ENCODE measurements at regions not wholly inside any gene's neighbourhood (a gene's known extent, or its start where the extent isn't known, plus 50 kb on each side); places are given as distances from the start of the nearest gene placed in this dataset.

- no peak for TF ChIP-seq CTCF (conservative IDR thresholded peaks at IDR 0.05)
- no peak for TF ChIP-seq ZFX (IDR thresholded peaks at IDR 0.05)
- no peak overlapping the region for H3K27ac ChIP-seq
These were observed 607.9 kb upstream of the KCNMB2 start for GRCh38 chr3:177928172-177928873.

GRCh38 chr3:177929310-177929709 lies 606.9 kb upstream of the KCNMB2 start:
- no peak for TF ChIP-seq ZFX (IDR thresholded peaks at IDR 0.05)
- no peak overlapping the region for H3K27ac ChIP-seq

GRCh38 chr3:177930771-177931170 lies 605.5 kb upstream of the KCNMB2 start:
- TF ChIP-seq CTCF (conservative IDR thresholded peaks at IDR 0.05) = no peak
- no peak for TF ChIP-seq ZFX (IDR thresholded peaks at IDR 0.05)

GRCh38 chr3:177931346-177931745 lies 604.9 kb upstream of the KCNMB2 start:
- H3K27ac ChIP-seq = no peak overlapping the region
- TF ChIP-seq CTCF (conservative IDR thresholded peaks at IDR 0.05) = no peak
- no peak for TF ChIP-seq ZFX (IDR thresholded peaks at IDR 0.05)

More at GRCh38 chr3:177930771-177931170, 605.5 kb upstream of the KCNMB2 start:
- H3K27ac ChIP-seq = no peak overlapping the region

GRCh38 chr3:177932346-177932745 lies 603.9 kb upstream of the KCNMB2 start:
- no peak overlapping the region for H3K27ac ChIP-seq
- TF ChIP-seq CTCF (conservative IDR thresholded peaks at IDR 0.05) = no peak
- TF ChIP-seq ZFX (IDR thresholded peaks at IDR 0.05) = no peak

- TF ChIP-seq CTCF (conservative IDR thresholded peaks at IDR 0.05) (no peak), ZFX (IDR thresholded peaks at IDR 0.05) (no peak)
- H3K27ac ChIP-seq = no peak overlapping the region
These were observed 603.2 kb upstream of the KCNMB2 start for GRCh38 chr3:177932750-177933660.

- TF ChIP-seq ZFX (IDR thresholded peaks at IDR 0.05) = no peak
- no peak for TF ChIP-seq CTCF (conservative IDR thresholded peaks at IDR 0.05)
- no peak overlapping the region; the same call in 1 of the 2 replicates for H3K27ac ChIP-seq
These were observed 602.0 kb upstream of the KCNMB2 start for GRCh38 chr3:177934001-177934891.

Data from C4-2B (cell line).